Spleen (tissue), 11 donors: ENCODE measurements at regions not wholly inside any gene's neighbourhood (a gene's known extent, or its start where the extent isn't known, plus 50 kb on each side); places are given as distances from the start of the nearest gene placed in this dataset.

Experiments used
- DNase-seq: peaks from one replicate; pipeline ENCODE4 v3.0.0-alpha.2; 2020
- H3K27ac ChIP-seq, 8 donors: fragments of 200-600 bp; sonication (generic) in 7 of 8; 1 replicate in 4 of 8; 2 replicates in 4 of 8; pipeline versions ENCODE4 v1.5.0 to v1.8.0; 2016 to 2021; ENCODE audit warnings: inconsistent platforms in 4 of 8, mild to moderate bottlenecking in 4 of 8, moderate library complexity in 1 of 8
- H3K27me3 ChIP-seq, 7 donors: fragments of 200-600 bp; sonication (generic) in 6 of 7; replicated peaks in 1 of 7; 1 replicate in 4 of 7; 2 replicates in 3 of 7; pipeline versions ENCODE4 v1.5.0 to v1.8.0; 2016 to 2021; ENCODE audit warnings: inconsistent platforms in 3 of 7, mild to moderate bottlenecking in 1 of 7
- H3K36me3 ChIP-seq, 6 donors: fragments of 200-600 bp; sonication (generic) in 5 of 6; 1 replicate in 4 of 6; 2 replicates in 2 of 6; pipeline versions ENCODE4 v1.5.0 to v1.8.0; 2016 to 2021; ENCODE audit warnings: inconsistent platforms in 2 of 6
- H3K4me1 ChIP-seq, 6 donors: fragments of 200-600 bp; sonication (generic) in 5 of 6; 1 replicate in 3 of 6; 2 replicates in 3 of 6; pipeline versions ENCODE4 v1.5.0 to v1.8.0; 2016 to 2021; ENCODE audit warnings: inconsistent platforms in 3 of 6
- H3K4me3 ChIP-seq, 8 donors: fragments of 200-600 bp; sonication (generic) in 7 of 8; 1 replicate in 4 of 8; 2 replicates in 4 of 8; pipeline versions ENCODE4 v1.5.0 to v1.8.0; 2016 to 2021; ENCODE audit warnings: inconsistent platforms in 4 of 8, mild to moderate bottlenecking in 4 of 8, moderate library complexity in 2 of 8
- H3K9me3 ChIP-seq, 8 donors: fragments of 200-600 bp; sonication (generic) in 7 of 8; 1 replicate in 4 of 8; 2 replicates in 4 of 8; pipeline versions ENCODE4 v1.5.0 to v1.8.0; 2016 to 2021; ENCODE audit warnings: inconsistent platforms in 4 of 8
- POLR2A ChIP-seq, 3 donors: fragments of 450-650 bp; IDR thresholded peaks; one replicate each; pipeline ENCODE4 v1.5.1; 2017; ENCODE audit warnings: antibody characterized with exemption in 3 of 3, mild to moderate bottlenecking in 1 of 3
- POLR2AphosphoS5 ChIP-seq, 3 donors: sonication (generic); formaldehyde crosslinking; IDR thresholded peaks; one replicate each; pipeline ENCODE4 v1.5.1; 2017; ENCODE audit warnings: antibody characterized with exemption in 3 of 3
- WGBS, 5 donors: extraction: QIAGEN DNeasy Blood & Tissue Kit in 3 of 5; methylation state at CpG; one replicate each; pipeline versions ENCODE4 v1.1.5 to v1.1.7; 2013 to 2018; 5-methylcytosine and 5-hydroxymethylcytosine counted together
- intact Hi-C: fragments of 100-400 bp; cut with DNase I; formaldehyde crosslinking; loops from one replicate; pipeline ENCODE4 v1.15.0; 2023; ENCODE audit warnings: low total_unique reads
- TF ChIP-seq, protein P1 (sequence below), 11 experiments: fragments of 200-600 bp in 7 of 11; fragments of 450-650 bp in 4 of 11; sonication (generic) in 4 of 11; IDR thresholded peaks in 8 of 11; conservative IDR thresholded peaks in 3 of 11; 1 replicate in 7 of 11; 2 replicates in 4 of 11; pipeline versions ENCODE4 v1.4.0 to v1.8.0; 2016 to 2021; ENCODE audit warnings: antibody characterized with exemption in 11 of 11, inconsistent platforms in 4 of 11, mild to moderate bottlenecking in 1 of 11
- donor health status: healthy with polysubstance abuse.
- donor health status: DM: no; HTN: no; CAD: no; lungs with moderate emphysema.
- donor health status: DM: no; HTN: no; CAD: no.
- donor health status: Bipolar disorder and iron deficiency.
- donor health status: healthy.
- donor health status: DM: no; HTN: no; CAD: no.
- donor health status: DM: yes; HTN: yes; CAD: no.

DNA sequence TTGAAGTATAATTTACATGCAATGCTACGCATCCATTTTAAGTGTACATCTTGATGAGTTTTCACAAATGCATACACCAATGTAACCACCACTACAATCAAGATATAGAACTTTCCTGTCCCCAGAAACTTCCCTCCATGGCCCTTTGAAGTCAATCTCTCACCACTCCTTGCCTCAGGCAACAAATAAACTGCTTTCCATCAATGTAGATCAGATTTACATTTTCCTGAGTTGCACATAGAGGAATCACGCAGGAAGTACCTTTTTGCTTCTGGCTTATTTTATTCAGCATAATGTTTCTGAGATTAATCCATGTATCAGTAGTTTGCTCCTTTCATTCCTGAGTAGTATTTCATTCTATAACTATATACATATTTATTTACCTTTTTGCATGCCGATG, 59.6 kb upstream of the NNAT start:
- Histone ChIP-seq H3K4me1 (no peaks in the 10 kb centered on the region), H3K36me3 (no peaks in the 10 kb centered on the region), H3K27me3 (no peaks in the 10 kb centered on the region), H3K4me3 (no peak overlapping the region), H3K27ac (no peak overlapping the region), H3K9me3 (peaks cover 0 to 34% (median 28%) of the 10 kb centered on the region in 8 donors)
- TF ChIP-seq POLR2AphosphoS5 (IDR thresholded peaks at IDR 0.05) (no peak), POLR2A (IDR thresholded peaks at IDR 0.05) (no peak)
- TF ChIP-seq, protein P1, sequence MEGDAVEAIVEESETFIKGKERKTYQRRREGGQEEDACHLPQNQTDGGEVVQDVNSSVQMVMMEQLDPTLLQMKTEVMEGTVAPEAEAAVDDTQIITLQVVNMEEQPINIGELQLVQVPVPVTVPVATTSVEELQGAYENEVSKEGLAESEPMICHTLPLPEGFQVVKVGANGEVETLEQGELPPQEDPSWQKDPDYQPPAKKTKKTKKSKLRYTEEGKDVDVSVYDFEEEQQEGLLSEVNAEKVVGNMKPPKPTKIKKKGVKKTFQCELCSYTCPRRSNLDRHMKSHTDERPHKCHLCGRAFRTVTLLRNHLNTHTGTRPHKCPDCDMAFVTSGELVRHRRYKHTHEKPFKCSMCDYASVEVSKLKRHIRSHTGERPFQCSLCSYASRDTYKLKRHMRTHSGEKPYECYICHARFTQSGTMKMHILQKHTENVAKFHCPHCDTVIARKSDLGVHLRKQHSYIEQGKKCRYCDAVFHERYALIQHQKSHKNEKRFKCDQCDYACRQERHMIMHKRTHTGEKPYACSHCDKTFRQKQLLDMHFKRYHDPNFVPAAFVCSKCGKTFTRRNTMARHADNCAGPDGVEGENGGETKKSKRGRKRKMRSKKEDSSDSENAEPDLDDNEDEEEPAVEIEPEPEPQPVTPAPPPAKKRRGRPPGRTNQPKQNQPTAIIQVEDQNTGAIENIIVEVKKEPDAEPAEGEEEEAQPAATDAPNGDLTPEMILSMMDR (IDR thresholded peaks at IDR 0.05 in 8 of 11, conservative IDR thresholded peaks at IDR 0.05 in 3 of 11), result no peak
- no peak for DNase-seq
- 87 to 97% (median 93%) methylated on average over 3 of the region's 3 CpGs for WGBS, 5 donors
- intact Hi-C loops, result no loop called here

DNA sequence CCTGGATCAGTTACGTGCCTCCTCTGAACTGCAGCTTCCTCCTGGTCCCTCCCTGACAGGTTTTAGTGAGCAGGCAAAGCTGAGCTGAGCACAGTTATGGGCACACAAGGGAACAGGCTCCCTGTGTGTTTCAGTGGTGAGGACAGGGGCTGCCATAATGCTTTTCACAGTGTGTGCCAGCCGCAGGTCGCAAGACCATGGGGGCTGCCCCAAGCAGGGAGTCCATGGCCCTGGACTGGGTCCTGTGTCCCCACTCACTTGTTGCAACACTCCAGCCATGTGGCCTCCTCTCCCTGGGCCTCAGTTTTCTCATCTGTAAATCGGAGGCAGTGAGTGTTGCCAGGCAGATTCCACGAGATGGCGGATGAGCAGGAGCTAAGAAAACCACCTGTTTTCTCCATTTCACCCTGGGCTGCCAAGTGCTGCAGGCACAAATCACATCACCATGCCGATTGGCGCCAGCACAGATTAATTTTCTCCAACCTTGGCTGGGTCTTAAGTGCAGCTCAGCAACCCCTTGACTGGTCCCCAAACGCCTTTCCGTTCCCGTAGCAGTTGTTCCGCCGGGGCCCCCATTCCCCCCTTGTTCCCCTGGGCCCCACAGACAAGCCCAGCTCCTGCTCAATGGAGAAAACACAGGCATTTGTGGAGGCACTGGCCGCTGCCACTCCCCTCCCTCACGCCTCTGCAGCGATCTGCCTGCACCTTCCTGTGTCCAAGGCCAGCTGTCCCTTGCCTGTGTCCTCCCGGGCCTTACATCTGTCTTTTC, 57.1 kb upstream of the NNAT start:
- peaks cover 0 to 9% (median 5%) of the 10 kb centered on the region in 8 donors for H3K9me3 ChIP-seq
- no peak overlapping the region for H3K27ac ChIP-seq
- H3K4me1 ChIP-seq, result no peaks in the 10 kb centered on the region
- no peak for DNase-seq
- TF ChIP-seq POLR2A (IDR thresholded peaks at IDR 0.05), result no peak
- TF ChIP-seq, protein P1 (IDR thresholded peaks at IDR 0.05 in 8 of 11, conservative IDR thresholded peaks at IDR 0.05 in 3 of 11), result no peak
- no peak for TF ChIP-seq POLR2AphosphoS5 (IDR thresholded peaks at IDR 0.05)
- intact Hi-C loops, result no loop called here
- WGBS, 5 donors, result 68 to 87% (median 74%) methylated on average over 16 to 17 of the region's 17 CpGs
- H3K36me3 ChIP-seq, result no peaks in the 10 kb centered on the region
- no peak overlapping the region for H3K4me3 ChIP-seq
- no peaks in the 10 kb centered on the region for H3K27me3 ChIP-seq

DNA sequence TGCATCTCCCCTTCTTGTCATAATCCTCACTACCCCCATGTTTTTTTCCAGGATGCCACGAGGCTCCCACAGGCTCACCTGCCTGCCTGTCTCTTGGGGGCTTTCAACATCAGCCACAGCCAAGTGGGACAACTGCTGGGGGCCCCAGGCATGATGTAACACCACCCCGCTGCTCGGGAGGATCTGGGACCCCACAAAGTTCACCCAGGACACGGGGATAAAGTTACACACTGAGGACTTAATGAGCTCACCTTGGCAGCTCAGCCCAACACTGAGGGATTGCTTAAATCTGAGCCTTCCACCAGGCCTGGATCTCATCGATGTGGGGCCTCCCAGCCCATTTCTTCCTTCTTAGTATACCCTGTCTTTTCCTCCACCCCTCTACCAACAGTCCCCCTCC, 56.4 kb upstream of the NNAT start:
- intact Hi-C loops, result no loop called here
- Histone ChIP-seq H3K27ac (no peak overlapping the region), H3K27me3 (no peaks in the 10 kb centered on the region), H3K9me3 (peaks cover 0 to 3% (median 0%) of the 10 kb centered on the region in 8 donors), H3K4me3 (no peak overlapping the region), H3K4me1 (no peaks in the 10 kb centered on the region), H3K36me3 (no peaks in the 10 kb centered on the region)
- 65 to 76% (median 74%) methylated on average over 5 of the region's 5 CpGs for WGBS, 5 donors
- DNase-seq, result no peak
- TF ChIP-seq, protein P1 (IDR thresholded peaks at IDR 0.05 in 8 of 11, conservative IDR thresholded peaks at IDR 0.05 in 3 of 11), result no peak
- no peak for TF ChIP-seq POLR2A (IDR thresholded peaks at IDR 0.05)
- no peak for TF ChIP-seq POLR2AphosphoS5 (IDR thresholded peaks at IDR 0.05)
